ENCODE measurements at regions not wholly inside any gene's neighbourhood (a gene's known extent, or its start where the extent isn't known, plus 50 kb on each side); places are given as distances from the start of the nearest gene placed in this dataset.
A peak's percentile ranks its signal among the peaks of the same experiment; 100 is the strongest.
"Not testable (repeated sequence)": the region's sequence is repeated elsewhere in the genome, so short reads cannot be mapped to it uniquely, and the experiment has no call there.

- DNase-seq = not testable (repeated sequence)
Observed at GRCh38 chr4:189703000-189703399, 237.7 kb upstream of the FRG1 start.

GRCh38 chr4:189706821-189707220 lies 233.9 kb upstream of the FRG1 start:
- not testable (repeated sequence) for DNase-seq

- not testable (repeated sequence) for DNase-seq
Observed at GRCh38 chr4:189707227-189707626, 233.4 kb upstream of the FRG1 start.

- not testable (repeated sequence) for DNase-seq
Observed at GRCh38 chr4:189711956-189712355, 228.7 kb upstream of the FRG1 start.

- not testable (repeated sequence) for DNase-seq
Observed at GRCh38 chr4:189721016-189721993, 219.4 kb upstream of the FRG1 start.

GRCh38 chr4:189722324-189723003 lies 218.2 kb upstream of the FRG1 start:
- DNase-seq = peak; percentile 7 to 55

- DNase-seq = not testable (repeated sequence)
Observed at GRCh38 chr4:189727982-189728638, 212.6 kb upstream of the FRG1 start.

GRCh38 chr4:189731989-189732388 lies 208.7 kb upstream of the FRG1 start:
- DNase-seq = not testable (repeated sequence)

- not testable (repeated sequence) for DNase-seq
Observed at GRCh38 chr4:189733507-189733906, 207.2 kb upstream of the FRG1 start.

GRCh38 chr4:189734648-189735267 lies 205.9 kb upstream of the FRG1 start:
- not testable (repeated sequence) for DNase-seq

GRCh38 chr4:189736656-189737055 lies 204.0 kb upstream of the FRG1 start:
- DNase-seq = not testable (repeated sequence)

GRCh38 chr4:189740118-189740517 lies 200.6 kb upstream of the FRG1 start:
- DNase-seq = not testable (repeated sequence)

GRCh38 chr4:189740873-189741272 lies 199.8 kb upstream of the FRG1 start:
- no peak for DNase-seq

GRCh38 chr4:189753092-189753491 lies 187.6 kb upstream of the FRG1 start:
- not testable (repeated sequence) for DNase-seq

GRCh38 chr4:189763583-189763982 lies 177.1 kb upstream of the FRG1 start:
- no peak for DNase-seq

- DNase-seq = no peak
Observed at GRCh38 chr4:189765301-189765700, 175.4 kb upstream of the FRG1 start.

- DNase-seq = no peak
Observed at GRCh38 chr4:189765736-189766135, 174.9 kb upstream of the FRG1 start.

GRCh38 chr4:189767941-189768340 lies 172.7 kb upstream of the FRG1 start:
- DNase-seq = no peak

GRCh38 chr4:189769131-189769530 lies 171.5 kb upstream of the FRG1 start:
- no peak for DNase-seq

- no peak for DNase-seq
Observed at GRCh38 chr4:189771696-189772361, 168.8 kb upstream of the FRG1 start.

- DNase-seq = no peak
Observed at GRCh38 chr4:189773909-189774308, 166.8 kb upstream of the FRG1 start.

Measured in right lung (tissue), 2 donors.